K562 (cell line): ENCODE measurements at regions not wholly inside any gene's neighbourhood (a gene's known extent, or its start where the extent isn't known, plus 50 kb on each side); places are given as distances from the start of the nearest gene placed in this dataset.

Source experiments
- CCAR2 ChIP-seq: fragments of 200-400 bp; formaldehyde crosslinking; IDR thresholded peaks from 2 replicates; pipeline ENCODE4 v1.6.1; 2017; ENCODE audit warnings: mild to moderate bottlenecking, low read depth, low read length
- NBN ChIP-seq: fragments of 450-650 bp; IDR thresholded peaks from 2 replicates; pipeline ENCODE4 v1.6.1; 2016; ENCODE audit warnings: low read depth, mild to moderate bottlenecking
- PYGO2 ChIP-seq: fragments of 450-650 bp; IDR thresholded peaks from 2 replicates; pipeline ENCODE4 v1.6.1; 2016; ENCODE audit warnings: mild to moderate bottlenecking, missing genetic modification characterization, moderate library complexity, missing compliant biosample characterization
- RERE ChIP-seq: sonication (generic); formaldehyde crosslinking; IDR thresholded peaks from 2 replicates; pipeline ENCODE4 v1.8.0; 2023; ENCODE audit warnings: missing genetic modification reagents, mild to moderate bottlenecking, borderline replicate concordance
- SMARCB1 ChIP-seq: IDR thresholded peaks from 2 replicates; pipeline ENCODE4 v1.6.1; 2011; ENCODE audit warnings: improper control_type of control experiment, low read depth; ENCODE audit not compliant: insufficient read length
- TF ChIP-seq, protein P1 (sequence below): fragments of 450-650 bp; IDR thresholded peaks from 2 replicates; pipeline ENCODE4 v1.6.1; 2016; ENCODE audit warnings: mild to moderate bottlenecking, moderate library complexity
- TF ChIP-seq, protein P2 (sequence below): sonication (generic); formaldehyde crosslinking; IDR thresholded peaks from 2 replicates; pipeline ENCODE4 v1.8.0; 2022; ENCODE audit warnings: missing genetic modification reagents, mild to moderate bottlenecking, borderline replicate concordance
- TF ChIP-seq, protein P3 (sequence below): fragments of 450-650 bp; formaldehyde crosslinking; IDR thresholded peaks from 2 replicates; pipeline ENCODE4 v1.4.0; 2020; ENCODE audit warnings: mild to moderate bottlenecking, mixed read lengths

- TF ChIP-seq, protein P1, sequence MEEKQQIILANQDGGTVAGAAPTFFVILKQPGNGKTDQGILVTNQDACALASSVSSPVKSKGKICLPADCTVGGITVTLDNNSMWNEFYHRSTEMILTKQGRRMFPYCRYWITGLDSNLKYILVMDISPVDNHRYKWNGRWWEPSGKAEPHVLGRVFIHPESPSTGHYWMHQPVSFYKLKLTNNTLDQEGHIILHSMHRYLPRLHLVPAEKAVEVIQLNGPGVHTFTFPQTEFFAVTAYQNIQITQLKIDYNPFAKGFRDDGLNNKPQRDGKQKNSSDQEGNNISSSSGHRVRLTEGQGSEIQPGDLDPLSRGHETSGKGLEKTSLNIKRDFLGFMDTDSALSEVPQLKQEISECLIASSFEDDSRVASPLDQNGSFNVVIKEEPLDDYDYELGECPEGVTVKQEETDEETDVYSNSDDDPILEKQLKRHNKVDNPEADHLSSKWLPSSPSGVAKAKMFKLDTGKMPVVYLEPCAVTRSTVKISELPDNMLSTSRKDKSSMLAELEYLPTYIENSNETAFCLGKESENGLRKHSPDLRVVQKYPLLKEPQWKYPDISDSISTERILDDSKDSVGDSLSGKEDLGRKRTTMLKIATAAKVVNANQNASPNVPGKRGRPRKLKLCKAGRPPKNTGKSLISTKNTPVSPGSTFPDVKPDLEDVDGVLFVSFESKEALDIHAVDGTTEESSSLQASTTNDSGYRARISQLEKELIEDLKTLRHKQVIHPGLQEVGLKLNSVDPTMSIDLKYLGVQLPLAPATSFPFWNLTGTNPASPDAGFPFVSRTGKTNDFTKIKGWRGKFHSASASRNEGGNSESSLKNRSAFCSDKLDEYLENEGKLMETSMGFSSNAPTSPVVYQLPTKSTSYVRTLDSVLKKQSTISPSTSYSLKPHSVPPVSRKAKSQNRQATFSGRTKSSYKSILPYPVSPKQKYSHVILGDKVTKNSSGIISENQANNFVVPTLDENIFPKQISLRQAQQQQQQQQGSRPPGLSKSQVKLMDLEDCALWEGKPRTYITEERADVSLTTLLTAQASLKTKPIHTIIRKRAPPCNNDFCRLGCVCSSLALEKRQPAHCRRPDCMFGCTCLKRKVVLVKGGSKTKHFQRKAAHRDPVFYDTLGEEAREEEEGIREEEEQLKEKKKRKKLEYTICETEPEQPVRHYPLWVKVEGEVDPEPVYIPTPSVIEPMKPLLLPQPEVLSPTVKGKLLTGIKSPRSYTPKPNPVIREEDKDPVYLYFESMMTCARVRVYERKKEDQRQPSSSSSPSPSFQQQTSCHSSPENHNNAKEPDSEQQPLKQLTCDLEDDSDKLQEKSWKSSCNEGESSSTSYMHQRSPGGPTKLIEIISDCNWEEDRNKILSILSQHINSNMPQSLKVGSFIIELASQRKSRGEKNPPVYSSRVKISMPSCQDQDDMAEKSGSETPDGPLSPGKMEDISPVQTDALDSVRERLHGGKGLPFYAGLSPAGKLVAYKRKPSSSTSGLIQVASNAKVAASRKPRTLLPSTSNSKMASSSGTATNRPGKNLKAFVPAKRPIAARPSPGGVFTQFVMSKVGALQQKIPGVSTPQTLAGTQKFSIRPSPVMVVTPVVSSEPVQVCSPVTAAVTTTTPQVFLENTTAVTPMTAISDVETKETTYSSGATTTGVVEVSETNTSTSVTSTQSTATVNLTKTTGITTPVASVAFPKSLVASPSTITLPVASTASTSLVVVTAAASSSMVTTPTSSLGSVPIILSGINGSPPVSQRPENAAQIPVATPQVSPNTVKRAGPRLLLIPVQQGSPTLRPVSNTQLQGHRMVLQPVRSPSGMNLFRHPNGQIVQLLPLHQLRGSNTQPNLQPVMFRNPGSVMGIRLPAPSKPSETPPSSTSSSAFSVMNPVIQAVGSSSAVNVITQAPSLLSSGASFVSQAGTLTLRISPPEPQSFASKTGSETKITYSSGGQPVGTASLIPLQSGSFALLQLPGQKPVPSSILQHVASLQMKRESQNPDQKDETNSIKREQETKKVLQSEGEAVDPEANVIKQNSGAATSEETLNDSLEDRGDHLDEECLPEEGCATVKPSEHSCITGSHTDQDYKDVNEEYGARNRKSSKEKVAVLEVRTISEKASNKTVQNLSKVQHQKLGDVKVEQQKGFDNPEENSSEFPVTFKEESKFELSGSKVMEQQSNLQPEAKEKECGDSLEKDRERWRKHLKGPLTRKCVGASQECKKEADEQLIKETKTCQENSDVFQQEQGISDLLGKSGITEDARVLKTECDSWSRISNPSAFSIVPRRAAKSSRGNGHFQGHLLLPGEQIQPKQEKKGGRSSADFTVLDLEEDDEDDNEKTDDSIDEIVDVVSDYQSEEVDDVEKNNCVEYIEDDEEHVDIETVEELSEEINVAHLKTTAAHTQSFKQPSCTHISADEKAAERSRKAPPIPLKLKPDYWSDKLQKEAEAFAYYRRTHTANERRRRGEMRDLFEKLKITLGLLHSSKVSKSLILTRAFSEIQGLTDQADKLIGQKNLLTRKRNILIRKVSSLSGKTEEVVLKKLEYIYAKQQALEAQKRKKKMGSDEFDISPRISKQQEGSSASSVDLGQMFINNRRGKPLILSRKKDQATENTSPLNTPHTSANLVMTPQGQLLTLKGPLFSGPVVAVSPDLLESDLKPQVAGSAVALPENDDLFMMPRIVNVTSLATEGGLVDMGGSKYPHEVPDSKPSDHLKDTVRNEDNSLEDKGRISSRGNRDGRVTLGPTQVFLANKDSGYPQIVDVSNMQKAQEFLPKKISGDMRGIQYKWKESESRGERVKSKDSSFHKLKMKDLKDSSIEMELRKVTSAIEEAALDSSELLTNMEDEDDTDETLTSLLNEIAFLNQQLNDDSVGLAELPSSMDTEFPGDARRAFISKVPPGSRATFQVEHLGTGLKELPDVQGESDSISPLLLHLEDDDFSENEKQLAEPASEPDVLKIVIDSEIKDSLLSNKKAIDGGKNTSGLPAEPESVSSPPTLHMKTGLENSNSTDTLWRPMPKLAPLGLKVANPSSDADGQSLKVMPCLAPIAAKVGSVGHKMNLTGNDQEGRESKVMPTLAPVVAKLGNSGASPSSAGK = no peak
- TF ChIP-seq SMARCB1 = no peak
- TF ChIP-seq, protein P2, sequence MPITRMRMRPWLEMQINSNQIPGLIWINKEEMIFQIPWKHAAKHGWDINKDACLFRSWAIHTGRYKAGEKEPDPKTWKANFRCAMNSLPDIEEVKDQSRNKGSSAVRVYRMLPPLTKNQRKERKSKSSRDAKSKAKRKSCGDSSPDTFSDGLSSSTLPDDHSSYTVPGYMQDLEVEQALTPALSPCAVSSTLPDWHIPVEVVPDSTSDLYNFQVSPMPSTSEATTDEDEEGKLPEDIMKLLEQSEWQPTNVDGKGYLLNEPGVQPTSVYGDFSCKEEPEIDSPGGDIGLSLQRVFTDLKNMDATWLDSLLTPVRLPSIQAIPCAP (CRISPR knock-in tag) = no peak
- no peak for TF ChIP-seq CCAR2
- TF ChIP-seq NBN = no peak
- no peak for TF ChIP-seq PYGO2 (tag)
- TF ChIP-seq, protein P3, sequence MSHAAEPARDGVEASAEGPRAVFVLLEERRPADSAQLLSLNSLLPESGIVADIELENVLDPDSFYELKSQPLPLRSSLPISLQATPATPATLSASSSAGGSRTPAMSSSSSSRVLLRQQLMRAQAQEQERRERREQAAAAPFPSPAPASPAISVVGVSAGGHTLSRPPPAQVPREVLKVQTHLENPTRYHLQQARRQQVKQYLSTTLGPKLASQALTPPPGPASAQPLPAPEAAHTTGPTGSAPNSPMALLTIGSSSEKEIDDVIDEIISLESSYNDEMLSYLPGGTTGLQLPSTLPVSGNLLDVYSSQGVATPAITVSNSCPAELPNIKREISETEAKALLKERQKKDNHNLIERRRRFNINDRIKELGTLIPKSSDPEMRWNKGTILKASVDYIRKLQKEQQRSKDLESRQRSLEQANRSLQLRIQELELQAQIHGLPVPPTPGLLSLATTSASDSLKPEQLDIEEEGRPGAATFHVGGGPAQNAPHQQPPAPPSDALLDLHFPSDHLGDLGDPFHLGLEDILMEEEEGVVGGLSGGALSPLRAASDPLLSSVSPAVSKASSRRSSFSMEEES = no peak
- no peak for TF ChIP-seq RERE (CRISPR knock-in tag)
Observed at GRCh38 chr17:27390540-27390939, 65.7 kb upstream of the KSR1 start (continued).
